ENCODE measurements at regions not wholly inside any gene's neighbourhood (a gene's known extent, or its start where the extent isn't known, plus 50 kb on each side); places are given as distances from the start of the nearest gene placed in this dataset.

DNA sequence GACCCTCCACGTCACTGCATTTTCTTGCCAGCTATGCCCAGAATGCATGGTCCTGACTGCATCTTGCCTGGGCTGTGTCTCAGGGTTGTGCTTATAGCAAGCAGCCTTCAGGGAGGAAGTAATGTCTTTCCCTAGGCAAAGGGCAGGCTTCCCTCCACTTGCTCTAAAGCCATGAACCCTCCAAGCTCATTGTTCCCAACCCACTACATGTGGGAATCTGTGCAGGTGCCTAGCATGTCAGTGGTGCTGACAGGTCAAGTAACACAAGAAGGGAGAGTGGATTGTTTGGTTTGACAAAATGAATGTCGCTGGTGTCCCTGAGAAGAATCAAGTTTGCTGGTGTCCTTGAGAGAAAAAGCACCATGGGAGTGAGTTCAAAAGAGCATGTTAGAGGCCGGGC lies 53.9 kb upstream of the UCN3 start:
- TF ChIP-seq CTCF (conservative IDR thresholded peaks at IDR 0.05; ENCODE audit: low read depth, low read length), result no peak
- TF ChIP-seq EZH2 (IDR thresholded peaks at IDR 0.05; ENCODE audit: borderline replicate concordance, low read depth, low read length, poor library complexity, severe bottlenecking), result no peak

Data from A673 (cell line).